Trophoblast cell (in vitro differentiated cells and primary cell): ENCODE measurements at regions not wholly inside any gene's neighbourhood (a gene's known extent, or its start where the extent isn't known, plus 50 kb on each side); places are given as distances from the start of the nearest gene placed in this dataset.

ENCODE experiments used
- DNase-seq, 2 donors: peaks; one replicate each; pipeline ENCODE4 v3.0.0-alpha.2; 2016
- H2AFZ ChIP-seq: 2 replicates; pipeline ENCODE4 v1.6.1; 2013; ENCODE audit warnings: low read length, moderate library complexity, mild to moderate bottlenecking; ENCODE audit not compliant: insufficient read depth, poor library complexity
- H2AK5ac ChIP-seq: 2 replicates; pipeline ENCODE4 v1.6.1; 2013; ENCODE audit warnings: mild to moderate bottlenecking, low read length
- H2BK120ac ChIP-seq: 2 replicates; pipeline ENCODE4 v1.6.1; 2013; ENCODE audit warnings: low read length, mild to moderate bottlenecking, moderate library complexity; ENCODE audit not compliant: insufficient read depth, poor library complexity
- H2BK12ac ChIP-seq: 2 replicates; pipeline ENCODE4 v1.6.1; 2013; ENCODE audit warnings: mild to moderate bottlenecking, low read length, moderate library complexity
- H2BK5ac ChIP-seq: 2 replicates; pipeline ENCODE4 v1.6.1; 2013; ENCODE audit warnings: low read length, low read depth, moderate library complexity, mild to moderate bottlenecking; ENCODE audit not compliant: poor library complexity
- H3K14ac ChIP-seq: 2 replicates; pipeline ENCODE4 v1.6.1; 2013; ENCODE audit warnings: mild to moderate bottlenecking, low read length
- H3K18ac ChIP-seq: 2 replicates; pipeline ENCODE4 v1.6.1; 2013; ENCODE audit warnings: mild to moderate bottlenecking, low read length
- H3K23ac ChIP-seq: 2 replicates; pipeline ENCODE4 v1.6.1; 2013; ENCODE audit warnings: low read length
- H3K27ac ChIP-seq: 2 replicates; pipeline ENCODE4 v1.5.1; 2013; ENCODE audit warnings: low read depth, mild to moderate bottlenecking, inconsistent platforms, low read length, moderate library complexity
- H3K27me3 ChIP-seq: 2 replicates; pipeline ENCODE4 v1.6.1; 2013; ENCODE audit warnings: inconsistent platforms, mild to moderate bottlenecking, low read length, moderate library complexity; ENCODE audit not compliant: insufficient read depth
- H3K36me3 ChIP-seq, 2 experiments: 1 replicate in 1 of 2; 2 replicates in 1 of 2; pipeline ENCODE4 v1.6.1; 2013; ENCODE audit warnings: low read length in 2 of 2, mild to moderate bottlenecking in 2 of 2, moderate library complexity in 1 of 2; ENCODE audit not compliant: insufficient read depth in 2 of 2, control insufficient read depth in 1 of 2
- H3K4ac ChIP-seq: 2 replicates; pipeline ENCODE4 v1.6.1; 2013; ENCODE audit warnings: low read depth, mild to moderate bottlenecking, low read length, moderate library complexity
- H3K4me1 ChIP-seq, 2 experiments: 1 replicate in 1 of 2; 2 replicates in 1 of 2; pipeline ENCODE4 v1.6.1; 2013; ENCODE audit warnings: low read length in 2 of 2, mild to moderate bottlenecking in 2 of 2, moderate library complexity in 1 of 2; ENCODE audit not compliant: insufficient read depth in 2 of 2, control insufficient read depth in 1 of 2
- H3K4me2 ChIP-seq: 2 replicates; pipeline ENCODE4 v1.6.1; 2013; ENCODE audit warnings: inconsistent platforms, mild to moderate bottlenecking, low read length, moderate library complexity
- H3K4me3 ChIP-seq: 2 replicates; pipeline ENCODE4 v1.5.1; 2013; ENCODE audit warnings: mild to moderate bottlenecking, low read depth, low read length, inconsistent platforms
- H3K79me1 ChIP-seq: one replicate; pipeline ENCODE4 v1.6.1; 2013; ENCODE audit warnings: low read length
- H3K79me2 ChIP-seq: 2 replicates; pipeline ENCODE4 v1.6.1; 2013; ENCODE audit warnings: low read length, mild to moderate bottlenecking; ENCODE audit not compliant: control insufficient read depth, insufficient read depth, poor library complexity
- H3K9ac ChIP-seq: 2 replicates; pipeline ENCODE4 v1.6.1; 2013; ENCODE audit warnings: mild to moderate bottlenecking, low read length
- H3K9me3 ChIP-seq: 2 replicates; pipeline ENCODE4 v1.6.1; 2013; ENCODE audit warnings: low read depth, mild to moderate bottlenecking, control low read depth, inconsistent platforms, low read length; ENCODE audit not compliant: insufficient read depth
- H4K12ac ChIP-seq: 2 replicates; pipeline ENCODE4 v1.6.1; 2013; ENCODE audit warnings: low read depth, mild to moderate bottlenecking, low read length, moderate library complexity
- H4K8ac ChIP-seq: 2 replicates; pipeline ENCODE4 v1.6.1; 2013; ENCODE audit warnings: low read depth, mild to moderate bottlenecking, low read length, moderate library complexity
- H4K91ac ChIP-seq: one replicate; pipeline ENCODE4 v1.6.1; 2013; ENCODE audit warnings: low read depth, mild to moderate bottlenecking, low read length, moderate library complexity
- WGBS: extraction: QIAGEN DNeasy Blood & Tissue Kit; methylation state at CpG from one replicate; pipeline ENCODE4 v1.1.7; 2013; ENCODE audit warnings: missing lambda C conversion rate; ENCODE audit not compliant: insufficient read length, insufficient coverage; ENCODE audit errors: extremely low coverage; 5-methylcytosine and 5-hydroxymethylcytosine counted together

DNA sequence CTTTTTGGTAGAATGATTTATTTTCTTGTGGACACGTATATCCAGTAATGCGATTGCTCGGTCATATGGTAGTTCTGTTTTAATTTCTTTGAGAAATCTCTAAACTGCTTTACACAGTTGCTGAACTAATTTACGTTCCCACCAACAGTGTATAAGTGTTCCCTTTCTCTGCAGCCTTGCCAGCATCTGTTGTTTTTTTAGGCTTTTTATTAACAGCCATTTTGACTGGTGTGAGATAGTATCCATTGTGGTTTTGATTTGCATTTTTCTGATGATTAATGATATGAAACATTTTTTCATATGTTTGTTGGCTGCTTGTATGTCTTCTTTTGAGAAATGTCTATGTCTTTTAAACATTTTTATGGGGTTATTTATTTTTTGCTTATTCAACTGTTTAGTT, 196.7 kb downstream of the MOXD1 start:
- H2BK120ac ChIP-seq, result no peak overlapping the region
- H3K9me3 ChIP-seq, result peaks cover 1% of the 10 kb centered on the region
- no peaks in the 10 kb centered on the region for H3K27me3 ChIP-seq
- H3K79me1 ChIP-seq, result no peaks in the 10 kb centered on the region
- no peak overlapping the region for H2BK12ac ChIP-seq
- H4K8ac ChIP-seq, result no peak overlapping the region
- no peak overlapping the region for H4K91ac ChIP-seq
- H4K12ac ChIP-seq, result no peak overlapping the region
- H3K23ac ChIP-seq, result no peak overlapping the region
- DNase-seq, result no peak
- H3K79me2 ChIP-seq, result no peaks in the 10 kb centered on the region
- no peak overlapping the region for H3K9ac ChIP-seq
- no peak overlapping the region for H3K18ac ChIP-seq
- no peak overlapping the region for H3K4me2 ChIP-seq
- no peak overlapping the region for H2AFZ ChIP-seq
- no peaks in the 10 kb centered on the region for H3K36me3 ChIP-seq
- H2AK5ac ChIP-seq, result no peak overlapping the region
- no peak overlapping the region for H3K4me3 ChIP-seq
- no CpG with 5 or more reads among the region's 4 CpGs for WGBS
- no peak overlapping the region for H3K4ac ChIP-seq
- no peak overlapping the region for H3K27ac ChIP-seq
- no peak overlapping the region for H3K14ac ChIP-seq
- no peak overlapping the region for H2BK5ac ChIP-seq
- H3K4me1 ChIP-seq, result peaks cover 0 to 3% of the 10 kb centered on the region in 2 experiments

GRCh38 chr6:132202574-132202973, 198.7 kb downstream of the MOXD1 start:
- H3K4me2 ChIP-seq, result no peak overlapping the region
- no peaks in the 10 kb centered on the region for H3K27me3 ChIP-seq
- H2AK5ac ChIP-seq, result no peak overlapping the region
- no peak overlapping the region for H3K4ac ChIP-seq
- H4K12ac ChIP-seq, result no peak overlapping the region
- H3K9me3 ChIP-seq, result no peaks in the 10 kb centered on the region
- no peak overlapping the region for H3K23ac ChIP-seq
- H3K14ac ChIP-seq, result no peak overlapping the region
- no peak overlapping the region for H2BK5ac ChIP-seq
- H4K91ac ChIP-seq, result no peak overlapping the region
- H3K27ac ChIP-seq, result no peak overlapping the region
- H3K79me1 ChIP-seq, result no peaks in the 10 kb centered on the region
- H3K4me1 ChIP-seq, result no peaks in the 10 kb centered on the region
- H2BK12ac ChIP-seq, result no peak overlapping the region
- H3K9ac ChIP-seq, result no peak overlapping the region
- H3K79me2 ChIP-seq, result no peaks in the 10 kb centered on the region
- no peak overlapping the region for H2BK120ac ChIP-seq
- no peak overlapping the region for H3K18ac ChIP-seq
- H2AFZ ChIP-seq, result no peak overlapping the region
- no CpG with 5 or more reads among the region's 4 CpGs for WGBS
- H3K36me3 ChIP-seq, result no peaks in the 10 kb centered on the region
- no peak overlapping the region for H3K4me3 ChIP-seq
- H4K8ac ChIP-seq, result no peak overlapping the region
- peak; percentile 24 to 25 for DNase-seq

- Histone ChIP-seq H4K91ac (no peak overlapping the region), H4K12ac (no peak overlapping the region), H4K8ac (no peak overlapping the region), H2AFZ (no peak overlapping the region), H3K4me2 (no peak overlapping the region), H3K23ac (no peak overlapping the region), H3K9me3 (no peaks in the 10 kb centered on the region), H3K79me1 (no peaks in the 10 kb centered on the region), H3K27ac (no peak overlapping the region), H3K9ac (no peak overlapping the region), H3K27me3 (no peaks in the 10 kb centered on the region), H2BK12ac (no peak overlapping the region), H3K36me3 (no peaks in the 10 kb centered on the region), H3K4me1 (no peaks in the 10 kb centered on the region), H3K18ac (no peak overlapping the region), H3K79me2 (no peaks in the 10 kb centered on the region), H3K4me3 (no peak overlapping the region), H2BK5ac (no peak overlapping the region), H2AK5ac (no peak overlapping the region), H3K4ac (no peak overlapping the region), H2BK120ac (no peak overlapping the region), H3K14ac (no peak overlapping the region)
- no peak for DNase-seq
- WGBS, result no CpG with 5 or more reads among the region's 3 CpGs
These were observed 201.9 kb downstream of the MOXD1 start for GRCh38 chr6:132199343-132199742.

DNA sequence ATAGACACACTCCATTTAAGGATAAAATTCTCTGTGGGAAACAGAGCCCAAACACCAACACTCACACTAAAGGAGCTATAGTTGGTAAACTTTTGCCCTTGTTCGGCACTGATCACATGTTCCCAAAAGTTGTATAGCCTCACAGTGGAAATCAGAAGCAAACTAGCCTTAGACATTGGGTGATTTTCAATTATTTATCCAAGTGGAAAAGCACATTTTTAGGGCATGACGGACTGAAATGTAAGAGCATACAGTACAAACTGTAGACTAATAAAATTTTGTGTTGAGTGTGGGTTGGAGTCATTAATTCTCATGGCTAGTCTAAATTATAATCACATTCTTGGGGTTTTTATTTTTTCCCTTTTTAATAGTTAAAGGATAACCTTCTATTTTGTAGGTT, 202.4 kb downstream of the MOXD1 start:
- H3K79me2 ChIP-seq, result no peaks in the 10 kb centered on the region
- H2AK5ac ChIP-seq, result no peak overlapping the region
- H3K4ac ChIP-seq, result no peak overlapping the region
- no peak overlapping the region for H4K8ac ChIP-seq
- H3K9ac ChIP-seq, result no peak overlapping the region
- H2AFZ ChIP-seq, result no peak overlapping the region
- H3K18ac ChIP-seq, result no peak overlapping the region
- no peak overlapping the region for H3K27ac ChIP-seq
- H2BK5ac ChIP-seq, result no peak overlapping the region
- H3K23ac ChIP-seq, result no peak overlapping the region
- H2BK120ac ChIP-seq, result no peak overlapping the region
- no peaks in the 10 kb centered on the region for H3K4me1 ChIP-seq
- H3K79me1 ChIP-seq, result no peaks in the 10 kb centered on the region
- H4K91ac ChIP-seq, result no peak overlapping the region
- DNase-seq, result no peak
- no peaks in the 10 kb centered on the region for H3K27me3 ChIP-seq
- no CpG with 5 or more reads among the region's 2 CpGs for WGBS
- H4K12ac ChIP-seq, result no peak overlapping the region
- no peak overlapping the region for H2BK12ac ChIP-seq
- H3K14ac ChIP-seq, result no peak overlapping the region
- no peaks in the 10 kb centered on the region for H3K9me3 ChIP-seq
- no peak overlapping the region for H3K4me2 ChIP-seq
- H3K4me3 ChIP-seq, result no peak overlapping the region
- no peaks in the 10 kb centered on the region for H3K36me3 ChIP-seq
